C4-2B (cell line): ENCODE measurements at regions not wholly inside any gene's neighbourhood (a gene's known extent, or its start where the extent isn't known, plus 50 kb on each side); places are given as distances from the start of the nearest gene placed in this dataset.

ENCODE experiments used
- ZFX ChIP-seq: fragments of 450-650 bp; IDR thresholded peaks from 2 replicates; pipeline ENCODE4 v1.6.1; 2017
- TF ChIP-seq, protein P1 (sequence below): fragments of 450-650 bp; conservative IDR thresholded peaks from 2 replicates; pipeline ENCODE4 v1.5.1; 2017; ENCODE audit warnings: mild to moderate bottlenecking

DNA sequence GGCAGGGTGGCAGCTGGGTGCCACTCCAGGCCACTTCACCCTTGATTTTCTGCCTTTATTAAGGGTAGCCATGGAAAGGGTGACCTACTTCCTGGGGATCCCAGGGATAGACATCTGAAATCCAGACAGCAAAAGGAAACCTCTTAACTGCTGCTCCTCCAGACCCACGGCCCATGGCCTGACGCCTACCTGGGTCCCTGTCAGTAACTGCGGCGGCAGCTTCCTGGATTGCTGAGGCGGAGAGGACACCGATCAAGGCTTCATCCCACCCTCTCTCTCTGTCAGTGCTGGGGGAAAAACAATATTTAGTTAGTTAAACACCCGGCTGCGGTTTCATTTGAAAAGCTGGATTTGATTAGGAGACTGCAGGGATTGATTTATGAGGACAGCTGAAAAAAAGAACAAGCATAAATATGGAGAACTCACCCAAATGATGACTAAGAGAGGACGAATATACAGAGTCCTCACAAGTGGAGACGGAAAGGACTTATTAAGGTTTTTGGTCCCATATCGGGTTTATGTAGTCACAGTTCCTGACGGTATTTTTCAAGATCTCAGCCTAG lies 158.7 kb upstream of the KLF4 start:
- TF ChIP-seq, protein P1, sequence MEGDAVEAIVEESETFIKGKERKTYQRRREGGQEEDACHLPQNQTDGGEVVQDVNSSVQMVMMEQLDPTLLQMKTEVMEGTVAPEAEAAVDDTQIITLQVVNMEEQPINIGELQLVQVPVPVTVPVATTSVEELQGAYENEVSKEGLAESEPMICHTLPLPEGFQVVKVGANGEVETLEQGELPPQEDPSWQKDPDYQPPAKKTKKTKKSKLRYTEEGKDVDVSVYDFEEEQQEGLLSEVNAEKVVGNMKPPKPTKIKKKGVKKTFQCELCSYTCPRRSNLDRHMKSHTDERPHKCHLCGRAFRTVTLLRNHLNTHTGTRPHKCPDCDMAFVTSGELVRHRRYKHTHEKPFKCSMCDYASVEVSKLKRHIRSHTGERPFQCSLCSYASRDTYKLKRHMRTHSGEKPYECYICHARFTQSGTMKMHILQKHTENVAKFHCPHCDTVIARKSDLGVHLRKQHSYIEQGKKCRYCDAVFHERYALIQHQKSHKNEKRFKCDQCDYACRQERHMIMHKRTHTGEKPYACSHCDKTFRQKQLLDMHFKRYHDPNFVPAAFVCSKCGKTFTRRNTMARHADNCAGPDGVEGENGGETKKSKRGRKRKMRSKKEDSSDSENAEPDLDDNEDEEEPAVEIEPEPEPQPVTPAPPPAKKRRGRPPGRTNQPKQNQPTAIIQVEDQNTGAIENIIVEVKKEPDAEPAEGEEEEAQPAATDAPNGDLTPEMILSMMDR = no peak
- no peak for TF ChIP-seq ZFX
